IMR-90 (cell line): ENCODE measurements at regions not wholly inside any gene's neighbourhood (a gene's known extent, or its start where the extent isn't known, plus 50 kb on each side); places are given as distances from the start of the nearest gene placed in this dataset.

Experiments
- ATAC-seq: fragments of 200-7000 bp; cut with Tn5 transposase; 2 replicates; pipeline ENCODE4 v1.9.1; 2020; ENCODE audit warnings: low read depth, mild to moderate bottlenecking, moderate library complexity
- BruUV-seq: library from RNA; stranded (reverse); fragments of 400-500 nt; replicated peaks from 2 replicates; lab custom pipeline; 2021; lab: Mats Ljungman, UMichigan
- CTCF ChIA-PET: fragments of 300-600 bp; formaldehyde crosslinking; extraction: SDS; loops from one replicate; lab custom pipeline; 2021; ENCODE audit warnings: antibody characterized with exemption; lab: Yijun Ruan, JAX
- POLR2A ChIA-PET: fragments of 300-600 bp; sonication (Branson Sonifier 250); formaldehyde crosslinking; loops from one replicate; lab custom pipeline; 2022; ENCODE audit warnings: antibody characterized with exemption; ENCODE audit not compliant: unreplicated experiment; lab: Charles Lee
- DNase-seq: peaks from one replicate; pipeline ENCODE4 v3.0.0; 2013
- H2AFZ ChIP-seq: replicated peaks from 2 replicates; pipeline ENCODE3; 2013; ENCODE audit warnings: low read length, mild to moderate bottlenecking; ENCODE audit not compliant: poor library complexity
- H2AK5ac ChIP-seq: 2 replicates; pipeline ENCODE4 v1.6.1; 2013; ENCODE audit warnings: low read depth, low read length, inconsistent platforms
- H2AK9ac ChIP-seq: replicated peaks from 2 replicates; pipeline ENCODE3; 2013; ENCODE audit warnings: mild to moderate bottlenecking, low read depth, low read length, moderate library complexity; ENCODE audit not compliant: poor library complexity
- H2BK120ac ChIP-seq: 2 replicates; pipeline ENCODE4 v1.6.1; 2013; ENCODE audit warnings: low read depth, low read length, inconsistent platforms
- H2BK15ac ChIP-seq: 3 replicates; pipeline ENCODE4 v1.6.1; 2013; ENCODE audit warnings: low read depth, low read length, inconsistent platforms
- H2BK20ac ChIP-seq: 2 replicates; pipeline ENCODE4 v1.6.1; 2013; ENCODE audit warnings: low read depth, mild to moderate bottlenecking, inconsistent platforms, low read length, moderate library complexity
- H2BK5ac ChIP-seq: 2 replicates; pipeline ENCODE4 v1.6.1; 2013; ENCODE audit warnings: mild to moderate bottlenecking, low read depth, low read length, inconsistent platforms; ENCODE audit not compliant: poor library complexity, severe bottlenecking
- H3K14ac ChIP-seq: replicated peaks from 2 replicates; pipeline ENCODE4 v1.6.1; 2013; ENCODE audit warnings: low read depth, low read length, inconsistent platforms
- H3K18ac ChIP-seq: 2 replicates; pipeline ENCODE4 v1.6.1; 2013; ENCODE audit warnings: low read depth, low read length, control low read depth
- H3K23ac ChIP-seq: 2 replicates; pipeline ENCODE4 v1.6.1; 2013; ENCODE audit warnings: low read depth, low read length, inconsistent platforms
- H3K27ac ChIP-seq: 2 replicates; pipeline ENCODE4 v1.5.1; 2013; ENCODE audit warnings: mild to moderate bottlenecking, control low read depth, low read length; ENCODE audit not compliant: insufficient read depth
- H3K27me3 ChIP-seq: 2 replicates; pipeline ENCODE4 v1.6.1; 2013; ENCODE audit warnings: low read length; ENCODE audit not compliant: control insufficient read depth, insufficient read depth
- H3K36me3 ChIP-seq: 2 replicates; pipeline ENCODE4 v1.6.1; 2013; ENCODE audit warnings: low read length, mixed read lengths; ENCODE audit not compliant: control insufficient read depth, insufficient read depth
- H3K4ac ChIP-seq: 2 replicates; pipeline ENCODE4 v1.6.1; 2013; ENCODE audit warnings: low read depth, low read length, inconsistent platforms
- H3K4me1 ChIP-seq: 2 replicates; pipeline ENCODE4 v1.6.1; 2013; ENCODE audit warnings: low read length, mixed read lengths; ENCODE audit not compliant: control insufficient read depth, insufficient read depth
- H3K4me2 ChIP-seq: 2 replicates; pipeline ENCODE4 v1.6.1; 2013; ENCODE audit warnings: low read depth, mild to moderate bottlenecking, control low read depth, low read length, moderate library complexity
- H3K4me3 ChIP-seq: 2 replicates; pipeline ENCODE4 v1.5.1; 2013; ENCODE audit warnings: low read depth, mild to moderate bottlenecking, control low read depth, low read length, moderate library complexity; ENCODE audit not compliant: insufficient read depth
- H3K56ac ChIP-seq: 2 replicates; pipeline ENCODE4 v1.6.1; 2013; ENCODE audit warnings: low read length, inconsistent platforms; ENCODE audit not compliant: insufficient read depth; ENCODE audit errors: extremely low read depth
- H3K79me1 ChIP-seq, 2 experiments: 2 replicates each; pipeline ENCODE4 v1.6.1; 2013; ENCODE audit warnings: low read length in 2 of 2, inconsistent platforms in 1 of 2, low read depth in 1 of 2
- H3K9ac ChIP-seq: 2 replicates; pipeline ENCODE4 v1.6.1; 2013; ENCODE audit warnings: low read depth, low read length, control low read depth
- H3K9me1 ChIP-seq: 2 replicates; pipeline ENCODE4 v1.6.1; 2013; ENCODE audit warnings: low read length, inconsistent platforms; ENCODE audit not compliant: insufficient read depth
- H3K9me3 ChIP-seq: 2 replicates; pipeline ENCODE4 v1.6.1; 2013; ENCODE audit warnings: low read length; ENCODE audit not compliant: control insufficient read depth, insufficient read depth
- H4K20me1 ChIP-seq: 2 replicates; pipeline ENCODE4 v1.6.1; 2013; ENCODE audit warnings: low read length, inconsistent platforms; ENCODE audit not compliant: insufficient read depth
- H4K5ac ChIP-seq: 2 replicates; pipeline ENCODE4 v1.6.1; 2013; ENCODE audit warnings: mild to moderate bottlenecking, low read depth, low read length, control low read depth
- H4K8ac ChIP-seq, 2 experiments: 2 replicates each; pipeline ENCODE4 v1.6.1; 2013; ENCODE audit warnings: low read depth in 2 of 2, low read length in 2 of 2, control low read depth in 1 of 2, inconsistent platforms in 1 of 2
- H4K91ac ChIP-seq: 2 replicates; pipeline ENCODE4 v1.6.1; 2013; ENCODE audit warnings: low read depth, low read length, inconsistent platforms; ENCODE audit not compliant: insufficient read depth
- BHLHE40 ChIP-seq: fragments of 150-350 bp; IDR thresholded peaks from 2 replicates; pipeline ENCODE4 v1.6.1; 2016; ENCODE audit warnings: mild to moderate bottlenecking, low read depth, low read length
- CEBPB ChIP-seq: IDR thresholded peaks from 2 replicates; pipeline ENCODE4 v1.6.1; 2012; ENCODE audit warnings: low read depth, low read length, improper control_type of control experiment
- CHD1 ChIP-seq: IDR thresholded peaks from 2 replicates; pipeline ENCODE4 v1.6.1; 2012; ENCODE audit warnings: low read depth, low read length, improper control_type of control experiment
- CTCF ChIP-seq: conservative IDR thresholded peaks from 2 replicates; pipeline ENCODE4 v1.5.1; 2012; ENCODE audit warnings: mild to moderate bottlenecking, low read depth, low read length, improper control_type of control experiment
- ELK1 ChIP-seq: fragments of 150-350 bp; IDR thresholded peaks from 2 replicates; pipeline ENCODE4 v1.6.1; 2016; ENCODE audit warnings: low read depth, mild to moderate bottlenecking, low read length, moderate library complexity, borderline replicate concordance
- FOS ChIP-seq: fragments of 150-350 bp; IDR thresholded peaks from 2 replicates; pipeline ENCODE4 v1.6.1; 2016; ENCODE audit warnings: low read depth, low read length
- MAFK ChIP-seq: IDR thresholded peaks from 2 replicates; pipeline ENCODE4 v1.6.1; 2012; ENCODE audit warnings: low read depth, low read length, improper control_type of control experiment
- MAZ ChIP-seq: IDR thresholded peaks from 2 replicates; pipeline ENCODE4 v1.6.1; 2012; ENCODE audit warnings: low read depth, mild to moderate bottlenecking, low read length, improper control_type of control experiment, moderate library complexity, borderline replicate concordance
- MXI1 ChIP-seq: IDR thresholded peaks from 2 replicates; pipeline ENCODE4 v1.6.1; 2012; ENCODE audit warnings: low read depth, mild to moderate bottlenecking, low read length, moderate library complexity, borderline replicate concordance
- NFE2L2 ChIP-seq: fragments of 150-350 bp; IDR thresholded peaks from 2 replicates; pipeline ENCODE4 v1.6.1; 2016; ENCODE audit warnings: low read depth, mild to moderate bottlenecking, low read length
- POLR2A ChIP-seq: IDR thresholded peaks from 2 replicates; pipeline ENCODE4 v1.6.1; 2012; ENCODE audit warnings: mild to moderate bottlenecking, low read depth, low read length
- RAD21 ChIP-seq: IDR thresholded peaks from 2 replicates; pipeline ENCODE4 v1.6.1; 2012; ENCODE audit warnings: low read length, improper control_type of control experiment
- RCOR1 ChIP-seq: IDR thresholded peaks from 2 replicates; pipeline ENCODE4 v1.6.1; 2012; ENCODE audit warnings: mild to moderate bottlenecking, low read length, improper control_type of control experiment; ENCODE audit not compliant: insufficient replicate concordance
- SMC3 ChIP-seq: fragments of 150-350 bp; IDR thresholded peaks from 2 replicates; pipeline ENCODE4 v1.6.1; 2016; ENCODE audit warnings: low read depth, mild to moderate bottlenecking, antibody characterized with exemption, low read length, moderate library complexity
- USF2 ChIP-seq: fragments of 150-350 bp; IDR thresholded peaks from 2 replicates; pipeline ENCODE4 v1.6.1; 2017; ENCODE audit warnings: mild to moderate bottlenecking, antibody characterized with exemption, low read length, low read depth
- WGBS, 2 experiments: methylation state at CpG; one replicate each; pipeline versions ENCODE4 v1.1.5 to v1.1.7; 2013; ENCODE audit warnings: missing lambda C conversion rate in 2 of 2; ENCODE audit not compliant: insufficient read length in 1 of 2; ENCODE audit errors: extremely low coverage in 2 of 2; 5-methylcytosine and 5-hydroxymethylcytosine counted together
- dilution Hi-C: fragments of 300-500 bp; cut with HindIII; formaldehyde crosslinking; loops from one replicate; pipeline ENCODE4 v1.14.3; 2018; ENCODE audit warnings: low sequenced_read_pairs; ENCODE audit not compliant: unreplicated experiment
- in situ Hi-C: fragments of 300-500 bp; cut with MboI; formaldehyde crosslinking; loops from 3 replicates; pipeline ENCODE4 v1.14.3; 2019; ENCODE audit warnings: low sequenced_read_pairs, inconsistent platforms, mixed read lengths
- intact Hi-C: fragments of 100-400 bp; cut with micrococcal nuclease; formaldehyde crosslinking; loops from 2 replicates; pipeline ENCODE4 v1.10.0; 2022

- H3K23ac ChIP-seq = no peak overlapping the region
- H4K5ac ChIP-seq = no peak overlapping the region
- in situ Hi-C loops = no loop called here
- WGBS, 2 experiments = no CpG with 5 or more reads among the region's 2 CpGs
- no peaks in the 10 kb centered on the region for H3K36me3 ChIP-seq
- no peak overlapping the region for H2BK15ac ChIP-seq
- no peak for TF ChIP-seq MAFK
- no peak for TF ChIP-seq SMC3
- TF ChIP-seq FOS = no peak
- no peak for TF ChIP-seq NFE2L2
- TF ChIP-seq POLR2A = no peak
- TF ChIP-seq CTCF = no peak
- TF ChIP-seq BHLHE40 = no peak
- no peak for TF ChIP-seq CHD1
- TF ChIP-seq RAD21 = no peak
- no peak for TF ChIP-seq MXI1
- no peak for TF ChIP-seq CEBPB
- no peak for TF ChIP-seq RCOR1
- TF ChIP-seq USF2 = no peak
- no peak for TF ChIP-seq ELK1
- no peak for TF ChIP-seq MAZ
- H3K14ac ChIP-seq = no peak overlapping the region
- H3K18ac ChIP-seq = no peak overlapping the region
- H3K4me1 ChIP-seq = no peaks in the 10 kb centered on the region
- H2BK5ac ChIP-seq = no peak overlapping the region
- intact Hi-C loops = no loop called here
- H2AFZ ChIP-seq = no peak overlapping the region
- peaks cover 3% of the 10 kb centered on the region; the same call in 1 of the 2 replicates for H3K9me3 ChIP-seq
- no peaks in the 10 kb centered on the region for H3K79me1 ChIP-seq
- no peak overlapping the region for H3K4me3 ChIP-seq
- H2AK9ac ChIP-seq = no peak overlapping the region
- no peak overlapping the region for H2BK20ac ChIP-seq
- H3K9me1 ChIP-seq = no peaks in the 10 kb centered on the region
- no peak overlapping the region for H4K91ac ChIP-seq
- H3K27ac ChIP-seq = no peak overlapping the region
- no peaks in the 10 kb centered on the region for H4K20me1 ChIP-seq
- no peak overlapping the region for H3K9ac ChIP-seq
- DNase-seq (no peak), ATAC-seq (no peak)
- POLR2A ChIA-PET = no interaction called here
- dilution Hi-C loops = no loop called here
- no peak overlapping the region for H2AK5ac ChIP-seq
- H3K4ac ChIP-seq = no peak overlapping the region
- H3K56ac ChIP-seq = no peak overlapping the region
- H4K8ac ChIP-seq = no peak overlapping the region
- H2BK120ac ChIP-seq = no peak overlapping the region
- CTCF ChIA-PET = no interaction called here
- H3K27me3 ChIP-seq = no peaks in the 10 kb centered on the region
- BruUV-seq = no TSS peak
- H3K4me2 ChIP-seq = no peak overlapping the region
Observed at GRCh38 chr5:167012123-167013034, 1279.1 kb upstream of the WWC1 start.
